Gastrocnemius medialis (tissue), 4 donors: ENCODE measurements at regions not wholly inside any gene's neighbourhood (a gene's known extent, or its start where the extent isn't known, plus 50 kb on each side); places are given as distances from the start of the nearest gene placed in this dataset.

Experiments used
- POLR2A ChIP-seq, 2 donors: fragments of 450-650 bp; IDR thresholded peaks; one replicate each; pipeline ENCODE4 v1.6.1; 2017; ENCODE audit warnings: antibody characterized with exemption in 2 of 2, mild to moderate bottlenecking in 2 of 2, moderate library complexity in 2 of 2
- TF ChIP-seq, protein P1 (sequence below), 5 experiments: fragments of 450-650 bp in 3 of 5; fragments of 200-600 bp in 2 of 5; sonication (generic) in 2 of 5; IDR thresholded peaks in 4 of 5; conservative IDR thresholded peaks in 1 of 5; 1 replicate in 4 of 5; 2 replicates in 1 of 5; pipeline ENCODE4 v1.5.1; 2016 to 2019; ENCODE audit warnings: antibody characterized with exemption in 5 of 5, mild to moderate bottlenecking in 3 of 5, moderate library complexity in 3 of 5

DNA sequence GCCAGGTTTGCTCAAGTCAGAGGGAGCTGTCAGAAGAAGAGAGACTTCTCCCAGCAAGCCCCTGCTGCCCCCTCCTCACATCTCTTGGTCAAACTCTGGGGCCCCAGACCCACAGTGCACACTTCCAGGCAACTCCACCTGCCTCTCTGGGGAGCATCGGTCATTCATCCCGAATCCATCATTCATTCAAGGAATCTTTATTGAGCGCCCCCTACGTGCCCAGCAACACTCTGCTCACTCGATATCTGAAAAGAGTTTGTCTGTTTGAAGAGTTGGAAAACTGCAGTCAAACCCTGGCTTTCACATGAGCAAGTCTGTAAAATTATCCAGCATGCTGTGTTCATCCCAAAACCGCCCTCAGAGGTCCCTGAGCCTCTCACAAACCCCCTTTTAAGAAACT lies 66.2 kb downstream of the PRR18 start:
- no peak for TF ChIP-seq POLR2A (IDR thresholded peaks at IDR 0.05)
- TF ChIP-seq, protein P1, sequence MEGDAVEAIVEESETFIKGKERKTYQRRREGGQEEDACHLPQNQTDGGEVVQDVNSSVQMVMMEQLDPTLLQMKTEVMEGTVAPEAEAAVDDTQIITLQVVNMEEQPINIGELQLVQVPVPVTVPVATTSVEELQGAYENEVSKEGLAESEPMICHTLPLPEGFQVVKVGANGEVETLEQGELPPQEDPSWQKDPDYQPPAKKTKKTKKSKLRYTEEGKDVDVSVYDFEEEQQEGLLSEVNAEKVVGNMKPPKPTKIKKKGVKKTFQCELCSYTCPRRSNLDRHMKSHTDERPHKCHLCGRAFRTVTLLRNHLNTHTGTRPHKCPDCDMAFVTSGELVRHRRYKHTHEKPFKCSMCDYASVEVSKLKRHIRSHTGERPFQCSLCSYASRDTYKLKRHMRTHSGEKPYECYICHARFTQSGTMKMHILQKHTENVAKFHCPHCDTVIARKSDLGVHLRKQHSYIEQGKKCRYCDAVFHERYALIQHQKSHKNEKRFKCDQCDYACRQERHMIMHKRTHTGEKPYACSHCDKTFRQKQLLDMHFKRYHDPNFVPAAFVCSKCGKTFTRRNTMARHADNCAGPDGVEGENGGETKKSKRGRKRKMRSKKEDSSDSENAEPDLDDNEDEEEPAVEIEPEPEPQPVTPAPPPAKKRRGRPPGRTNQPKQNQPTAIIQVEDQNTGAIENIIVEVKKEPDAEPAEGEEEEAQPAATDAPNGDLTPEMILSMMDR (IDR thresholded peaks at IDR 0.05 in 4 of 5, conservative IDR thresholded peaks at IDR 0.05 in 1 of 5) = no peak
